Activated CD8-positive, alpha-beta memory T cell treated with anti-CD3 and anti-CD28 coated beads for 24 hours (primary cell): ENCODE measurements at regions not wholly inside any gene's neighbourhood (a gene's known extent, or its start where the extent isn't known, plus 50 kb on each side); places are given as distances from the start of the nearest gene placed in this dataset.
"Not testable (repeated sequence)": the region's sequence is repeated elsewhere in the genome, so short reads cannot be mapped to it uniquely, and the experiment has no call there.

Experiments used
- DNase-seq: peaks from one replicate; pipeline ENCODE4 v3.0.0-alpha.2; 2020

DNA sequence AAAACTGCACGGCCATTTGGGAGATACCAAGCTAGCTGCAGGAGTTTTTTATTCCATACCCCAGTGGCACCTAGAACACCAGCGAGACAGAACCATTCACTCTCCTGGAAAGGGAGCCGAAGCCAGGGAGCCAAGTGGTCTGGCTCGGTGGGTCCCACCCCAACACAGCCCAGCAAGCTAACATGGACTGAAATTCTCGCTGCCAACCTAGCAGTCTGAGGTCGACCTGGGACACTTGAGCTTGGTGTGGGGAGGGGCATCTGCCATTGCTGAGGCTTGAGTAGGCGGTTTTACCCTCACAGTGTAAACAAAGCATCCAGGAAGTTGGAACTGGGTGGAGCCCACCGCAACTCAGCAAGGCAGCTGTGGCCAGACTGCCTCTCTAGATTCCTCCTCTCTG lies 108.9 kb upstream of the CHD1 start:
- no peak for DNase-seq

DNA sequence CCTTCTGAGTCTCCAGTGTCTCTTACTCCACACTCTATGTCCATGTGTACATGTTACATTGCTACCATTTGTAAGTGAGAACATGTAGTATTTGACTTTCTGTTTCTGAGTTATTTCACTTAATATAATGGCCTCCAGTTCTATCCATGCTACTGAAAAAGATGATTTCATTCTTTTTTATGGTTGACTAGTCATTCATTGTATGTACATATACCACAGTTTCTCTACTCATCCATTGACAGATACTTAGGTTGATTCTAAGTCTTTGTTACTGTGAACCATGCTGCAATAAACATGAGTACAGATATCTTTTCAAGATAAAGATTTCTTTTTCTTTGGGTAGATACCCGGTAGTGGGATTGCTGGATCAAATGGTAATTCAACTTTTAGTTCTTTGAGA lies 107.1 kb upstream of the CHD1 start:
- DNase-seq = no peak

DNA sequence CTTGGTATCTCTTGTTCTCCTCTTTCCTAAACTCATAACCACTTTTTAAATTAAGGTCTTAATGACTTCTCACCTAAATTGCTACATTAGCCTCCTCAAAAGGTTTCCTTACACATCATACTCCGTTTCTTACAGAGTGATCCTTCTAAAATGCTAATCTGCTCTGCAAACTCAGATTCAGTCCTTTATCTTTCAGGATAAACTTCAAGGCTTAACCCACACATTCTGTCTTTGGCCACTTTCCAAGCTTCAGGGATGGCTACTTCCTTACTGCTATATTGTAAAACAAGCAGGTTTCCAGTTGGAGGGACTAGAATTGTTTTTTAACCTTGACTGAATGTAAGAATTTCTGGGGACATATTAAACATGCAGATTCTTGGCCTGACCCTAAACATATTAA lies 105.5 kb upstream of the CHD1 start:
- DNase-seq = no peak

DNA sequence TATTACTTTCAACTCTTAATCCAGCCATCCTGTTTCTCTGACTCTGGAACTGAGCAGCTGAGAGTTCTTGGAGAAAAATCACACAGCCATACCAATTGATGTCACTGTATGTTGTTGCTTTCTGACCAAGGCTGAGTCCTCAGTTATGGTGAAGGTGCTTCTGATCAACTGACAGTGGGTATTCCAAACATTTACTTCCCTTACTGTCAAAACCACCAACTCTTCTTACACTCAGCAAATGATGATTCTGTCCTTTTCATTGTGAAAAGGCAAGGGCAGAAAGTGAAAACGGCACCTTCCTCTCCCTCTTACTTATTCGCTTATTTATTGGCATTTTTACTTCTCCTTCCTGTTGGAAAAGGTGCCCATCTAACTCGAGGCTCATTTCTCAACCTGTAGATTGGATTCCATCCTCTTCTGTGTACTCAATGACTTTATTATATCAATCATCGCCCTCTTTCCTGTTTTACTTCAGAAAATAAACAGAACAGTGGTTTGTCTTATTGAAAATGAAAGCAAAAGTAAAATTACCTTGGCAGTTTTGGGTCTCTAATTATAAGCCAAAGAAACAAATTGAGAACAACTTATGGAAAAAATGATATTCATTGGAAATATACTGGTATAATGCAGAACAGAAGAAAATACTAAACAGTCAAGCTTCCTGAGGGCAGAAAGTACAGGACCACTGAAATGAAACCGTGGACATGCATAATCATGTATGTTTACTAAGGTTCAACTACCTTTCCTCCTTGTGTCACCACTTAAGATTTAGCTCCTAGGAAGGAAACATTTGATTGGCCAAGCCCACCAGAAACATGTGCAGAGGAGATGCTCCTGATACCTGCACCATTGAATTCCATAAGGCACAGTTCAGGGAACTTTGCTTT lies 104.5 kb upstream of the CHD1 start:
- DNase-seq = no peak

DNA sequence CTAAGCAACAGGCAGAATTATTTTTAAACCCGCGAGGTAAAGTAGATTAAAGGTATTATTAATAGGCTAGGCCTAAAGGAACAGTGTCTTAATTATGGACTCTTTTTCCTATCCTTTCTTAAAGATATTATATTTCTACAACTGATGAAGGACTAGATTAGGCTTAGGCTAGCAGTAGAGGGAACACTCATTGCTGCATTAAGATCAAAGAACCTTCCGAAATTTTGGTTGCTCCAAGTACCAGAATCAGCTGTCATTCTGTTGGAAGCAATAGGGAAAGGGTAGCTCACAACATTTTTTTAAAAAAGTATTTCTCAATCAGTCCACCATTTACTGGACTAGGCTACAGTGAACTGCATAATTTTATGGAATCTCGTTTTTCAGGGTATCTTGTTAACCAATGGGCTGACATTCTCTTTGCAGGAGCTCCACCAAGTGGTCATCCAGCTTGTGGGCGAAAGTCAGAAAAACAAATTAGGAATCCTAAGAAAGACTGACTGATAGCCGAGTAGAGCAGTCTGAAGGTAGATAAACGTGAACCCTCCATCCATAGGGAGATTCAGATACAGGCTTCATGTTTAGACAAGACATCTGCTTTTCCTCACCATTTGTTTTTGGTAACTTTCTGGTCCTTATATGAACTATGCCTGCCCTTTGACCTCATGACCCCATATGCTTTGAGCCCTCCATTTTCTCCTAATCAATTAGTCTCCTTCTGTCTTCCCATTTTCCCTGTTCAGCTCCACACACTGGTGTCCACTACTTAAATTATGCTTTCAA lies 103.6 kb upstream of the CHD1 start:
- no peak for DNase-seq

DNA sequence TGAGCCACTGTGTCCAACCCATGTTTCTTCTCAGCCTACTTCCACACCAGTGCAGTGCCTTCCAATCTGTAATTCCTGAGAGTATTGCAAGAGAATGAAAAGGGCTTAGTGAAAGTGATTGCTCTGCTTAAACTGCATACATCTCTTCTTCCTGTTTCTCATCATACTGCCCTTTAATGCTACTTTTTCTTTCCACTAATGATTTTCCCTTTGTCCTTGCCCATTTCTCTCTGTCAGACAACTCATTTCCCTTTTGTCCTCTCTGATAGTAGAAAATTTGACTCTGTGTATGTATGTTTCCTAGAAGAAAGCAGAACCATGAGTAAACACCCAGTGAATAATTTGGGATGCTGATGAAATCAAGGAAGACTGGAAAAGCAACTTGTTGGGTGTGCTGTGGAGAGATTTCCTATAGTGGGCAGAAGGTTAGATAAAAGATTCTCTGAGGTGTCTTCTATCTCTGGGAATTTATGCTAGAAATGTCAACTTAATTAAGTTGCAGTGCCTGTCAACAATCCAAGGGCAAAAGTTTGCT lies 102.2 kb upstream of the CHD1 start:
- no peak for DNase-seq

DNA sequence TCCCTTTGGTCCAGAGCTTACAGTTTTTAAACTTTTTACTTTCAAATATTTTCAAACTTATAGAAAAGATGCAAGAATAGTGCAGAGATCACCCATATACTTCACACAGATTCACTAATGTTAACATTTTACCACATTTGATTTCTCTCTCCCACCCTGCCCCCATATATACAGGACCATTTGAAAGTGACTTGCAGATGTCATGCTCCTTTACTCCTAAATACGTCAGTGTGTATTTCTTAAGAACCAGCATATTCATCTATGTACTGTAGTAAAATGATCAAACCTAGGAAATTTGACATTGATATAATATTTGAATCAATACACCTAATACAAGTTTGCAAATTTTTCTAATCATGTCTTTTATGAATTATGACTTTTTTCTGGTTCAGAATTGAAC lies 100.4 kb upstream of the CHD1 start:
- no peak for DNase-seq

DNA sequence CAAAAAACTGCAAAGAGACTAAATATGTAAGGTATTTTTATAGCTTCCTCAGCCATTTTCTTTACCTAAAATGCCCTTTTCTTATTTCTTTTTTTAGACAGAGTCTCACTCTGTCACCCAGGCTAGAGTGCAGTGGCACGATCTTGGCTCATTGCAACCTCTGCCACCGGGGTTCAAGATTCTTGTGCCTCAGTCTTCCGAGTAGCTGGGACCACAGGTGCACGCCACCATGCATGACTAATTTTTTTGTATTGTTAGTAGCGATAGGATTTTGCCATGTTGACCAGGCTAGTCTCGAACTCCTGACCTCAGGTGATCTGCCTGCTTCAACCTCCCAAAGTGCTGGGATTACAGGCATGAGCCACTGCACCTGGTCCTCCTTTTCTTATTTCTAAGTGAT lies 99.4 kb upstream of the CHD1 start:
- DNase-seq = not testable (repeated sequence)

DNA sequence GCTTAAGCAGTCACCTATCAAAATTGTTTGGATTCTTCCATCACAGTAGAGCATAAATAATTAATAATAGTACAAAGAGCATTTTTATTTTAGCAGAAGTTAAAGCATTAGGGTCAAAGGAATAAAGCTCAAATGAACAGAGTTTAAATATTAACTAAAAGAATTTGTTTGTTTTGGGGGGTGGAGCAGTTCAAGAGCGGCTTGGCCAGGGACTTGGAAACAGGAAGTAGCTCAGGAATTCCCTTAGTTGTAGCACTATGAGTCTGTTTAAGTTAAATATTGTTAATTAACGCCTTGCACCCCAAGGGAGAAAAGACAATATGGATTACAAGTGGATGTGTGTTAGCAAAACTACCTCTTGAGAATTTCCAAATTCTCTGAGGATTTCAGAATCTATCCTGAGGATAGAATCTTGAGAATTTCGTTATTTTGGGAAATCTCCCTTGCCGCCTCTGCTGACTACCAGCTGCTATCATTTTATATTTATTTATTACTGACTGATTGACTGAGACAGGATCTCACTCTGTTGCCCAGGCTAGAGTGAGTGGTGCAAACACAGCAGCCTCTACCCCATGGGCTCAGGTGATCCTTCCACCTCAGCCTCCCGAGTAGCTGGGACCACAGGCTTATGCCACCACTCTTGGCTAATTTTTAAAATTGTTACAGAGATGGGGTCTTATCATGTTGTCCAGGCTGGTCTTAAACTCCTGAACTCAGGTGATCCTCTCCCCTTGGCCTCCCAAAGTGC lies 96.7 kb upstream of the CHD1 start:
- DNase-seq = no peak

DNA sequence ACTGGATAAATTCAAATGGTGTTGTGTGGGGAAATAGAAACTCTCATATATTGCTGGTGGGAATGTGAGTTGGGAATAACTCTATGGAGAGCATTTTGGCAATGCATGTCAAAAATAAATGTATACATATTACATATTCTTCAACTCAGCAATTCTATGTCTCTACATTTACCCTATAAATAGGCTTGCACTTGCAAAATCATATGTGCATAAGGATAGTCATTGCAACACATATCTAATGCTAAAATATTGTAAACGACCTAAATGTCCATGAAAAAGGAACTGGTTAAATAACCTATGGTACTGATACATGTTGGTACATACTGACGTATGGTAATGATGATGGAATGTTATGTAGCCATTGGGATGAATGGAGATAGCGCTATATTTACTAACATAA lies 94.5 kb upstream of the CHD1 start:
- DNase-seq = no peak

DNA sequence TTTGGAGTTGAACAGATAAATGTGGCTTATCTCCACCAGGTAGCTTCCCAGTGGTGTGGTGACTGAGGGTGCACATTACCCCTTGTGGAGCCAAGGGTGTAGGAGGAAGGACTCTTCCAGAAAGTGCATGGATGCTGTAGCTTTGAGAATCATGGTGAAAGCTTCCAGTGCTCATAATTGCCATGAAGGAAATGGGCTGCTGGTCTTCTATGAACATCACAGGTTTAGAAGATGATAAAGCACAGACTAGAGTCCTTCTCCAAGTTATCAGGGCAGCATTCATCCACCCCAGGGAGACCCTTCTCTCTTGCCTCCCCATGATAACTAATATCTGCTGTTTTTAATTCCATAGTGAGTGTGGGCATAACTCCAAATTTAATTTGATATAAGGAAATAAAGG lies 93.4 kb upstream of the CHD1 start:
- no peak for DNase-seq

DNA sequence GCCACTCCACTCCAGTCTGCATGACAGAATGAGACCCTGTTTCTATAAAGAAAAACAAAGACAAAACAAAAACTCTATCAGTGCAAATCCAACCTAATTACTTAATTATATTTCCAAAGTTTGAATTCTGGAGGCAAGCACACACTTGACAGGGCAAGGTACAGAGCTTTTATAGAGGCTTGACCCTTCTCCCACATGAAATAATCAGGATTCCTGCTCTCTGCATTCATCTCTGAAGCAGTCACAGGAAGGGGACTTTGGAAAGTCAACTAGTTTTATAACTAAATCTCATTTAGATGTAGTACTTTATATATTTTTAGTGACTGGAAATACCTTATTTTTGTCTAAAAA lies 91.9 kb upstream of the CHD1 start:
- no peak for DNase-seq

DNA sequence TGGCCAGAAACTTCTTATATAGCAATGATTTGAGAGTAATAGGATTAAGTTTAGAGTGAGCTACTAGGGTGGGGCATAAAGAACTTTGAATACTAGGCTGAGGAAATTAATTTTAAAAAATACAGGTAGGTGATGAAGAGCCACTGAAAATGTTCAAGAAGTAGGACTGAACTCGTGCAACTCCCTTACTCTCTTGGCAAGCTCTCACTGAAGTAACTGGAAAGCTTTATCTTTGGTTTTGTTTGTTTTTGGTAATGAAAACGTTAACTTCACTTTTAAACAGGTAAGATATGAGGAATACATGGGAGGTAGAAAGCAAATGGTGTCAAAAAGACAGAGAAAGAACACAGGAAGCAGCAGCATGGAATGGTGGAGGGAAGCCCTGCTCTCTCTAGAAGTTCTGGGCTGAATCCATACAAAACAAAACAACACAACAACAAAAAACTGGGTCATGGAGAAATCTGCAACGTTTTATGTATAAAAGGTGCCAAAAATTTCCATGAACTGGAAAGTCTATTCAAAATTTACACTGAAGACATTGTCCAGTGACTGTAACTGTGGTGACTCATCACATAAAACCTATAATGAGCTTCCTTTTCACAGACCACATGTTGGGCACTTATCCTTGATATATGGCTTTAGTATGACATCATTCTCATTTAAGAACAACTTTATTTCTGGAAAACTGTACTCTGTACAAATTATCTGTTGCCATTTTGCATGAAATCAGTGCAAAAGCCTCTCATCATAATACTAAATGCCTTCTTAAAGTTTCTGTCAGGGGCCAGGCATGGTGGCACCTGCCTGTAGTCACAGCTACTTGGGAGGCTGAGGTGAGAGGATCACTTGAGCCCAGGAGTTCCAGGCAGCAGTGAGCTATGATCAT lies 91.2 kb upstream of the CHD1 start:
- DNase-seq = no peak

DNA sequence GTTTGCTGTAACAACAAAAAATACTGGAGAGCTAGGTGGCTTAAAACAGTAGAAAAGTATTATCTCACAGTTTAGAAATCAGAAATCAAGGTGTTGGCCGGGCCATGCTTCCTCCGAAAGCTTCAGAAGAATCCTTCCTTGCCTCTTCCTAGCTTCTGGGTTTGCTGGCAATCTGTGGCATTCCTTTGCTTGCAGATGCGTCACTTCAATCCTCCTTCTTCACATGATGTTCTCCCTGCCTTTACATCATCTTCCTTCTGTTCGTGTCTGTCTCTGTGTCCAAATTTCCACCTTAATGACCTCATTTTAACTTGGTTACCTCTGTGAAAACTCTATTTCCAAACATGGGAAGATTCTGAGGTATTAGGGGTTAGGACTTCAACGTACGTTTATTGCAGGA lies 90.4 kb upstream of the CHD1 start:
- no peak for DNase-seq

DNA sequence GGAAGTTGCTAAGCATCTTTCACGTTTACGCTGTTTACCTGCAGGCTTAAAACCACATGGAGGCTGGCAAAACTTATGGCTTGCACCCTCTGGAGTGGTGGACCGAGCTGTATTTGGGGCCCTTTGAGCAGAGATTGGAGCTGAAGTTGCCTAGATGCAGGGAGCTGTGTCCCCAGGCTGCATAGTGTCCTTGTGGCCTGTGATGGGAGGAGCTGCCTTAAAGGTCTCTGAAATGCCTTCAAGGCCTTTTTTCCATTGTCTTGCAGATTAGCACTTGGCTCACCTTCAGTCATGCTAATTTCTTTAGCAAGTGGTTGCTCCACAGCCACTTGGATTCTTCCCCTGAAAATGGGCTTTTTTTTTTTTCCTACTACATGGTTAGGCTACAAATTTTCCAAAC lies 81.5 kb upstream of the CHD1 start:
- no peak for DNase-seq

DNA sequence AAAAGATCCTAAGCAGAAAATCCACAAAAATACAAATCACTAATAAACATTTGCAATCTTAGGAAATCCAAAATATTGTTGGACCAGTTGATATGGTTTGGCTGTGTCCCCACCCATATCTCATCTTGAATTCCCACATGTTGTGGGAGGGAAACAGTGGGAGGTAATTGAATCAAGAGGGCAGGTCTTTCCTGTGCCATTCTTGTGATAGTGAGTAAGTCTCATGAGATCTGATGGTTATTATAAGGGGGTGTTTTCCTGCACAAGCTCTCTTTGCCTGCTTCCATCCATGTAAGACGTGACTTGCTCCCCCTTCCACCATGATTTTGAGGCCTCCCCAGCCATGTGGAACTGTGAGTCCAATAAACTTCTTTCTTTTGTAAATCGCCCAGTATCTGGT lies 79.2 kb upstream of the CHD1 start:
- not testable (repeated sequence) for DNase-seq

DNA sequence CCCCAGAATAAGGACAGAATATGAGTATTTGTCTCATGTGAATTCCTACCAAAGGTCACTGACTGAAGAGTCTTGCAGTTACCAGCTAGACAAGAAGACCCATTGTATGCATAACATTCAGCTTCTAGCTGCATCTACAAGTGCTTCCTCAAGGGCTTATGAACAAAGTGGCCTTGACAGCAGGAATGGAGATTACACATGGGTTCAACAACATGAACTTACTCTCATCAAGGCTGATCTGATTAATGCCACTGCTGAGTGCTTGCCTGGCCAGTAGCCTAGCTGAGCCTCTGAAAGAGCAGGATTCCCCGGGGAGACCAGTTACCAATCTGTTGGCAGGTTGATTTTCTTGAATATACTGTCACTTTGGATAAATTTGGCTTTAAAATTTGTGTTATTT lies 76.7 kb upstream of the CHD1 start:
- DNase-seq = no peak

DNA sequence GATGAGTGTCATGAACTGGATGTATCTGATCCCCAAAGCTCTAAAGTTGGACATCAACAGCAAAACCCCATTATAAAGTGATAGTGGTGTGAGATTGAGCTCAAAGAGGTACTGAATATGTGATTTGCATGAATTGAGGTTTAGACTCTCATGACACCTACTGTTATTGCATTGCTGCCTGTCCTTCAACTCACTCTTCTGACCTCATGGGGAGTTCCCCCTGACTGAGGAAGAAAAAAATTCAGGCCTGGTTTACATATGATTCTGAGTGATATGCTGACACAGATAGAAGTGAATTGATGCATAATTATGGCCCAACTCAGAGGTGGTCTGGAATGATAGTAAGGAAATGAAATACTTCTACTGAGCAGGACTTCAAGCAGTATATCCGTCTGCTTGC lies 76.2 kb upstream of the CHD1 start:
- DNase-seq = no peak

DNA sequence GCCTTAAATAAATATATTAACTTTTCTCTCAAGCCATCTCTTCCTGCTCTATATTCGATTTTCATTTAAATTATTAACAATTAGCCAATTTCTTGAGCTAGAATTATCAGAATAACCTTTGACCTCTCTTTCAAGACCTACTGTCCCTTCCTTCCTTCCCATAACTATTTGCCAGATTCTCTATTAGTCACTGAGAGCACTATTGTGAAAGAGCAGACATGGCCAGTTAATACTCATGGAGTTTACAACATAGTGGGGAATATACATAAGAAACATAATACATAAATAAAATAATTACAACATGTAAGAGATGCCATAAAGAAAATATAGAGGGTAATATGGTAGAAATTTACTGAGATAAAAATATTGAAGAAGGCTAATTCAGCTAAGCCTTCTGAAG lies 72.1 kb upstream of the CHD1 start:
- DNase-seq = no peak

DNA sequence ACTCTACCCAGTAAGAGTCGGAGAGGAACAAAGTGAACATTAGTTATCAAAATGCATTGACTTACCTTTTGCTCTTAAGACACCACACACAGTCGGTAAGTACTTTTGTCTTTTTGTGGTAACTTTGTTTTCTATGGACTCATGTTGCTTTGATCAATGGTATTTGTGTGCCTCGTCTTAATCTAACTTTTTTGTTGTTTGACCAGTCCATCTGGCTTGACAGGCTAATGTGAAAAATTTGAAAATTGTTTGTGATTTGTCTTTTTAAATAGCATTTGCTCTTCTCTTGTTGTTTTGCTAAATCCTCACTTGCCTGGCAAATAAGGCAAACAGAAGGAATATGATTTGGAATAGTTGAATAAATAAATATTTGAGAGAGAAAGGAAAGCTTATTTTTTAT lies 71.4 kb upstream of the CHD1 start:
- no peak for DNase-seq

DNA sequence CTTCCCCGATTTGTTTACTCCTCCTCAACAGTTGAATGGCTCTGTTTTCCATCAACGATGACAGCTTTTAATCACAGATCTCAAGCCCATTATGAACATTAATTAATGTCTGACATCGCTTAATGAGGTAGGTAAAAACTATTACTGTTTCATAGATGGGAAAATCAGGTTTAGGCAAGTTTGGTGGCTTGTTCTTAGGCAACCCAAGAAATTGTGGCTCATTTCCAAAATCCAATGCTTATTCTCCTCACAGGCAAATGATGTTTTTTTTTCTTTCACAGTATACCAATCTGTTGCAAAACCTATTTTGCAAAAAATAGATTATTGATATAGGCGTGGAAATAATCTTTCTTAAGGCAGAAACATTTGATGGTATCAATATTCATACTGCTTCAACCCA lies 70.8 kb upstream of the CHD1 start:
- no peak for DNase-seq

DNA sequence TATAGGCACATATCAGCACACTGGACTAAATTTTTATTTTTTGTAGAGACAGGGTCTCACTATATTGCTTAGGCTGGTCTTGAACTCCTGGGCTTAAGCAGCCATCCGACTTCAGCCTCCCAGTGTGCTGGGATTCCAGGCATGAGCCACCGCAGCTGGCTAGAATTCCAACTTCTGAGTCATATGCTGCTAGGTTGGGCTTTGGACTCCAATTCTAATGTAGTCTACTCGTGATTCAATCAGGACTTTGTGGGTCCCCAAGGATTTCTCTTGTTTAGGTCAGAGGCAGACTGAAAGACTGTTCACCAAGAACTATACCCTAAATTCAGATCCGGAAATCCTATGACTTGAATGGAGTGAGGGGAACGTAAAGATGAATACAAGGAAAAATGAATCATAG lies 68.2 kb upstream of the CHD1 start:
- DNase-seq = no peak

DNA sequence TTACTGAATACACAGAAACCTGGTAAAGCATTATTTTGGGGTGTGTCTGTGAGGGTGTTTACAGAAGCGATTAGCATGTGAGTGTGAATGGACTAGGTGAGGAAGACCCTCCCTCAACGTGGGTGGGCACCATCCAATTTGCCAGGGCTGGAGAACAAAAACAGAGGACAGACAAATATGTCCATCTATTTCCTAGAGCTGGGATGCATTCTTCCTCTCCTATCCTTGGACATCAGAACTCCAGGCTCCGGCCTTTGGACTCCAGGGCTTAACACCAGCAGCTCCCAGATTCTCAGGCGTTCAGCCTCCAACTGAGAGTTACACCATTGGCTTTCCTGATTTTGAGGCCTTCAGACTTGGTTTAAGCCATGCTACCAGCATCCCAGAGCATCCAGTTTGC lies 65.8 kb upstream of the CHD1 start:
- DNase-seq = no peak
